SK-N-SH (cell line): ENCODE measurements at regions not wholly inside any gene's neighbourhood (a gene's known extent, or its start where the extent isn't known, plus 50 kb on each side); places are given as distances from the start of the nearest gene placed in this dataset.

Source experiments
- CTCF ChIP-seq: fragments of 200-600 bp; sonication (generic); IDR thresholded peaks from 2 replicates; pipeline ENCODE4 v1.6.1; 2017; ENCODE audit warnings: antibody characterized with exemption, mild to moderate bottlenecking, moderate library complexity
- EP300 ChIP-seq, 2 experiments: IDR thresholded peaks; 2 replicates each; pipeline versions ENCODE4 v1.4.0 to v1.6.1; 2012; ENCODE audit warnings: borderline replicate concordance in 1 of 2, low read depth in 1 of 2, low read length in 1 of 2
- EZH2phosphoT487 ChIP-seq: fragments of 200-600 bp; sonication (generic); IDR thresholded peaks from 2 replicates; pipeline ENCODE4 v1.6.1; 2017; ENCODE audit warnings: low read depth, mixed run types, mild to moderate bottlenecking, antibody characterized with exemption, moderate library complexity, borderline replicate concordance
- POLR2AphosphoS5 ChIP-seq: IDR thresholded peaks from 2 replicates; pipeline ENCODE4 v1.6.1; 2012; ENCODE audit warnings: low read depth, low read length
- RAD21 ChIP-seq: IDR thresholded peaks from 2 replicates; pipeline ENCODE4 v1.6.1; 2012; ENCODE audit warnings: mild to moderate bottlenecking, low read length
- TF ChIP-seq, protein P1 (sequence below): IDR thresholded peaks from 2 replicates; pipeline ENCODE4 v1.6.1; 2012; ENCODE audit warnings: mild to moderate bottlenecking, low read depth, low read length, moderate library complexity
- TF ChIP-seq, protein P2 (sequence below): IDR thresholded peaks from 2 replicates; pipeline ENCODE4 v1.4.0; 2012; ENCODE audit warnings: low read depth

- TF ChIP-seq, protein P1, sequence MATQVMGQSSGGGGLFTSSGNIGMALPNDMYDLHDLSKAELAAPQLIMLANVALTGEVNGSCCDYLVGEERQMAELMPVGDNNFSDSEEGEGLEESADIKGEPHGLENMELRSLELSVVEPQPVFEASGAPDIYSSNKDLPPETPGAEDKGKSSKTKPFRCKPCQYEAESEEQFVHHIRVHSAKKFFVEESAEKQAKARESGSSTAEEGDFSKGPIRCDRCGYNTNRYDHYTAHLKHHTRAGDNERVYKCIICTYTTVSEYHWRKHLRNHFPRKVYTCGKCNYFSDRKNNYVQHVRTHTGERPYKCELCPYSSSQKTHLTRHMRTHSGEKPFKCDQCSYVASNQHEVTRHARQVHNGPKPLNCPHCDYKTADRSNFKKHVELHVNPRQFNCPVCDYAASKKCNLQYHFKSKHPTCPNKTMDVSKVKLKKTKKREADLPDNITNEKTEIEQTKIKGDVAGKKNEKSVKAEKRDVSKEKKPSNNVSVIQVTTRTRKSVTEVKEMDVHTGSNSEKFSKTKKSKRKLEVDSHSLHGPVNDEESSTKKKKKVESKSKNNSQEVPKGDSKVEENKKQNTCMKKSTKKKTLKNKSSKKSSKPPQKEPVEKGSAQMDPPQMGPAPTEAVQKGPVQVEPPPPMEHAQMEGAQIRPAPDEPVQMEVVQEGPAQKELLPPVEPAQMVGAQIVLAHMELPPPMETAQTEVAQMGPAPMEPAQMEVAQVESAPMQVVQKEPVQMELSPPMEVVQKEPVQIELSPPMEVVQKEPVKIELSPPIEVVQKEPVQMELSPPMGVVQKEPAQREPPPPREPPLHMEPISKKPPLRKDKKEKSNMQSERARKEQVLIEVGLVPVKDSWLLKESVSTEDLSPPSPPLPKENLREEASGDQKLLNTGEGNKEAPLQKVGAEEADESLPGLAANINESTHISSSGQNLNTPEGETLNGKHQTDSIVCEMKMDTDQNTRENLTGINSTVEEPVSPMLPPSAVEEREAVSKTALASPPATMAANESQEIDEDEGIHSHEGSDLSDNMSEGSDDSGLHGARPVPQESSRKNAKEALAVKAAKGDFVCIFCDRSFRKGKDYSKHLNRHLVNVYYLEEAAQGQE: no peak
- TF ChIP-seq POLR2AphosphoS5: no peak
- TF ChIP-seq CTCF: no peak
- no peak for TF ChIP-seq EP300 (IDR thresholded peaks at IDR 0.05; ENCODE audit: borderline replicate concordance in 1 of 2, low read depth in 1 of 2, low read length in 1 of 2)
- TF ChIP-seq, protein P2, sequence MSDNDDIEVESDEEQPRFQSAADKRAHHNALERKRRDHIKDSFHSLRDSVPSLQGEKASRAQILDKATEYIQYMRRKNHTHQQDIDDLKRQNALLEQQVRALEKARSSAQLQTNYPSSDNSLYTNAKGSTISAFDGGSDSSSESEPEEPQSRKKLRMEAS: no peak
- no peak for TF ChIP-seq EZH2phosphoT487
- no peak for TF ChIP-seq RAD21
Observed at GRCh38 chr11:129543515-129544290, 168.1 kb downstream of the BARX2 start.
